ENCODE measurements at regions not wholly inside any gene's neighbourhood (a gene's known extent, or its start where the extent isn't known, plus 50 kb on each side); places are given as distances from the start of the nearest gene placed in this dataset.
A peak's percentile ranks its signal among the peaks of the same experiment; 100 is the strongest.

DNA sequence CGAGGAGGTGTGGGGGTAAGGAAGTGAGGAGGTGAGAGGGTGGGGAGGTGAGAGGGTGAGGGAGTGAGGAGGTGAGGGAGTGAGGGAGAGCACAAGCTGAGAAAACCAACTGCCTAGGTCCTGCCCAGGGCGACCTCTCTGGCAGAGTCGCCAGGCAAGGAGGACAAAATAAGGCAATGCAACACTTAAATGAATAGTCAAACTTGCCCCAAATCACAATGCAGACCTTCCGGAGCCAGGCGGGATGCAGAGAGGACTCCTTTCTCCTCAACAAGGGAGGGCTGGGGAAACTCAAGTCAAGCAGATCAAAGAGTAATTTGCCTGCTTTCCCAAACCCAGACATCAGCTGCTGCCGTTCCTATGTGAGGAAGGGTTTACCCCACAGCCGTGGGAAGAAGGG, 86.0 kb downstream of the CCDC185 start:
- H3K4me1 Mint-ChIP-seq, result peaks cover 0 to 4% (median 0%) of the 10 kb centered on the region in 3 donors
- peaks cover 4% of the 10 kb centered on the region for H3K36me3 Mint-ChIP-seq
- H3K27me3 Mint-ChIP-seq, result peaks cover 25% of the 10 kb centered on the region
- no peak overlapping the region for H3K4me3 Mint-ChIP-seq
- H3K27ac Mint-ChIP-seq, result no peak overlapping the region
- peaks cover 0 to 2% (median 0%) of the 10 kb centered on the region in 3 donors for H3K9me3 Mint-ChIP-seq

DNA sequence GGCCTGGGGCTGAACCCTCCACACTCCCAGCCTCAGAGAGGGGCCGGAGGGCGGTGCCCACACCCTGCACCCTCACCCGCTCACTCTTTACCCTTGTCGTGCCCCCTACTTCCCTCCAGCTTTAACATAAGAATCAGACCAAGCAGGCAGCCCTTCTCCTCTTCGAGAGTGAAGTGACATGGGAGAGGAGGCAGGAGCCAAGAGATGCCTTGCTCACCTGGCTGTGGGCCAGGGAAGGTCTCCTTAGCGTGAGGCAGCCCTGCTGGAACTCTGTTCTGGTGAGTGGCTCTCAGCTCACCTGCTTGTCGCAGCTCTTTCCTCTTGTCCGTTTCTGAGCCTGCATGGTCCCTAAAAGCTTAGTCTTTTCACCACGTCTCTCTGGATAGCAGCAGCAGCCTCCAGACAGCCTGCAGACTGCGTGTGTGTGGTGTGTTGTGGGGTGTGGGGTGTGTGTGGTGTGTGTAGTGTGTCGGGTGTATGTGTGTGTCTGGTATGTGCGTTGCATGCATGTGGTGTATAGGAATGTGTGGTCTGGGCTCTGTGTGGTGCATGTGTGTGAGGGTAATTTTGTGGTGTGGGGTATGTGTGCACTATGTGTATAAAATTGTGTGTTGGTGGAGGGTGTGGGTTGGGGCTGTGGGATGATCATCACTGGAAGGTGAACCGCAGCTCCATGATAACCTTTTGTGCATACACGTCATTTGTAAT, 86.7 kb downstream of the CCDC185 start:
- Mint-ChIP-seq H3K27me3 (peaks cover 23% of the 10 kb centered on the region), H3K4me1 (peaks cover 0 to 4% (median 0%) of the 10 kb centered on the region in 3 donors), H3K36me3 (peaks cover 4% of the 10 kb centered on the region), H3K9me3 (peaks cover 0 to 2% (median 0%) of the 10 kb centered on the region in 3 donors), H3K4me3 (no peak overlapping the region), H3K27ac (no peak overlapping the region)

DNA sequence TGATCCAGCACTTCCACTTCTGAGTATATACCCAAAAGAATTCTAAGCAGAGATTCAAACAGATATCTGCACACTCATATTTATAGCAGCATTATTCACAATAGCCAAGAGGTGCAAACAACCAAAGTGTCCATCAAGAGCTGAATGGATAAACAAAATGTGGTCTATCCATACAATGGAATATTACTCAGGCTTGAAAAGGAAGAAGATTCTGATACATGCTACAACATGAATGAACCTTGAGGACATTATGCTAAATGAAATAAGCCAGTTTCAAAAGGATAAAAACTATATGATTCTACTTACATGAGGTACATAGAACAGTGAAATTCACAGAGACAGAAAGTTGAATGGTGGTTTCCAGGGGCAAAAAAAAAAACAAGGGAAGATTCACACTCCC, 88.9 kb downstream of the CCDC185 start:
- peaks cover 4% of the 10 kb centered on the region for H3K36me3 Mint-ChIP-seq
- peaks cover 14% of the 10 kb centered on the region for H3K27me3 Mint-ChIP-seq
- H3K27ac Mint-ChIP-seq, result no peak overlapping the region
- peaks cover 0 to 2% (median 0%) of the 10 kb centered on the region in 3 donors for H3K4me1 Mint-ChIP-seq
- H3K4me3 Mint-ChIP-seq, result no peak overlapping the region
- H3K9me3 Mint-ChIP-seq, result peaks cover 0 to 2% (median 0%) of the 10 kb centered on the region in 3 donors

DNA sequence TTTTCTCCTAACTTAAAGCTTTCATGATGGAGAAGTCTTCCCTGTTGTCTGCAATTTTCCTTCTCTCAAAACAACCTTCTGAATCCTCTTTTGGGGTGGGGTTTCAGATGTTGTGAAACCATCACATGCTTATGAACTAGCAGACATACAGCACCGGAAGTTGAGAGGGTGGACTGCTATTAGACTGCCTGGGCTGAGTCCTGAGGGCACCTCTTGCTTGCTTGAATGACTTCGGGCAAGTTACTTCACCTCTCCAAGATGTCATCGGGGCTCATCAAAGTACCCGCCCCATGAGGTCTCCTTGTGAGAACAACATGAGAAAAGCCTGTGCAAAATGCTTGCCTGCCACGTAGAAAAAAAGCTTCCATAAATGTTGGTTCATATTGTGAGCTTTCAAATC, 89.6 kb downstream of the CCDC185 start:
- Mint-ChIP-seq H3K9me3 (peaks cover 0 to 2% (median 0%) of the 10 kb centered on the region in 3 donors), H3K27ac (no peak overlapping the region), H3K4me1 (peaks cover 0 to 2% (median 0%) of the 10 kb centered on the region in 3 donors), H3K27me3 (peaks cover 12% of the 10 kb centered on the region), H3K4me3 (no peak overlapping the region), H3K36me3 (peaks cover 4% of the 10 kb centered on the region)

DNA sequence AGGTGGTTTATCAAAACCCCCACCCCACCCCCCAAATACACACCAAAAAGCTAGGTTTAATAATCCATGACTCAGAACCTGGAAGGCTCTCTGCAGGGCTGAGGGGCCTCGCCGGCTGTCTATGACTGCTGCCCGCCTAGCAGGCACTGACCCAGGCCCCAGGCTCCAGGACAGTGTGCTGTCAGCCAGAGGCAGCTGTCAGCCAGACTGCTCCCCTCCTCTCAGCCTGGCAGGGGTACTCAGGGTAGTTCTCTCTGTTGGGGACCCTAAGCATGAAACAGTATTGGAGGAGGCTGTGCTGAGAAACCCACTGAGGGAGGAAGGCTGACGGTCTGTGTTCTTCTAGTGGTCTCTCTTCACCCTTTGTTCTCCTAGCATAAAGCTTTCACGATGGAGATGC, 90.3 kb downstream of the CCDC185 start:
- H3K27me3 Mint-ChIP-seq, result peaks cover 9% of the 10 kb centered on the region
- peaks cover 0 to 2% (median 0%) of the 10 kb centered on the region in 3 donors for H3K4me1 Mint-ChIP-seq
- no peak overlapping the region for H3K4me3 Mint-ChIP-seq
- H3K27ac Mint-ChIP-seq, result no peak overlapping the region
- H3K9me3 Mint-ChIP-seq, result peaks cover 0 to 2% (median 0%) of the 10 kb centered on the region in 3 donors
- H3K36me3 Mint-ChIP-seq, result peaks cover 2% of the 10 kb centered on the region

DNA sequence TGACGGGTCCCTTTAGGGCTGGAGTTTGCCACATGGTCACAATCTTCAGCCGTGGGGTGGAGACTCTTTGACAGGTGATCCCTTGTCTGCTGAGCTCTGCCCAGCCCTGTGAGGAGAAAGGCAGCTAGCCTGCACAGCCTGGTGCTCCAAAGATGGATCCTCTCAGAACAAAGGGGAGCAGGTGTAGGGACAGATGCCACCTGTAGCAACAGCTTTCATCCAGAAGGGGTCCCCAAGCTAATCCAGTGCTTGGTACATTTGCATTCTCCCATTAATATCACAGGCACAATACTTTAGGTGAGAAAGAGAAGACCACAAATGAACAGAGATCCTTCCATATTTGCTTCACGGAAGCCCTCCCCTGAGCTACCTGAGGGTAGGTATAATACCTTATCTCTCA, 93.2 kb downstream of the CCDC185 start:
- H3K36me3 Mint-ChIP-seq, result peaks cover 2% of the 10 kb centered on the region
- peaks cover 0 to under 1% (median 0%) of the 10 kb centered on the region in 3 donors for H3K9me3 Mint-ChIP-seq

DNA sequence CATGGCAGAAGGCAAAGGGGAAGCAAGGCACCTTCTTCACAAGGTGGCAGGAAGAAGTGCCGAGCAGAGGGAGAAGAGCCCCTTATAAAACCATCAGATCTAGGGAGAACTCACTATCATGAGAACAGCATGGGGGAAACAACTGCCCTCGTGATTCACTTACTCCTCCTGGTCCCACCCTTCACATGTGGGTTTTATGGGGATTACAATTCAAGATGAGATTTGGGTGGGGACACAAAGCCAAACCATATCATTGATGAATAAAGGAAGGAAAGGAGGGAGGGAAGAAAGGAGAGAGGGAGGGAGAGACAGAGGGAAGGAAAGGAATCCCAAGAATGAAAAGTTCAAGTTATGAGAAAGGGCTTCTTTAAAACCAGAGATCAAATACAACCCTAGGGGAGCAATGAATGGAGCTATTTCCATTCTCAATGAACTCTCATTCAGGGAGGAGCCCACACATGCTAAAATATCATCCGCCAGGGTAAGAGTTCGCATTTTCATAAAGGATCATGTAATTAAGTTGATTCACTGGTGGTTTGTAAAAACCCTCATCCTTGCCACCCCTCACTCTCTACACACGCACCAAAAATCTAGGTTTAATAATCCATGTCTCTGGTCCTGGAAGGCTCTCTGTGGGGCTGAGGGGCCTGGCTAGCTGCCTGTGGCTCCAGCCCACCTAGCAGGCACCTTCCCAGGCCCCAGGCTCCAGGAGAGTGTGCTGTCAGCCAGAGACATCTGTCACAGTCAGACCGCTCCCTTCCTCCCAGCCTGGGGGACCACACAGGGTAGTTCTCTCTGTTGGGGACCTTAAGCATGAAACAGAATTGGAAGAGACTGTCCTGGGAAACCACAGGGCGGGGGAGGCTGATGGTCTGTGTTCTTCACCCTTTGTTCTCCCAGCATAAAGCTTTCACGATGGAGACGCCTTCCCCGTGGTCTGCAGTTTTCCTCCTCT, 94.0 kb downstream of the CCDC185 start:
- Mint-ChIP-seq H3K27me3 (peaks cover 3% of the 10 kb centered on the region), H3K4me1 (peaks cover 0 to 2% (median 0%) of the 10 kb centered on the region in 3 donors), H3K36me3 (no peaks in the 10 kb centered on the region), H3K27ac (no peak overlapping the region), H3K4me3 (no peak overlapping the region), H3K9me3 (no peaks in the 10 kb centered on the region)

More for the DNA sequence above, 93.2 kb downstream of the CCDC185 start:
- Mint-ChIP-seq H3K4me1 (peaks cover 0 to 2% (median 0%) of the 10 kb centered on the region in 3 donors), H3K27ac (no peak overlapping the region), H3K4me3 (no peak overlapping the region), H3K27me3 (peaks cover 3% of the 10 kb centered on the region)

DNA sequence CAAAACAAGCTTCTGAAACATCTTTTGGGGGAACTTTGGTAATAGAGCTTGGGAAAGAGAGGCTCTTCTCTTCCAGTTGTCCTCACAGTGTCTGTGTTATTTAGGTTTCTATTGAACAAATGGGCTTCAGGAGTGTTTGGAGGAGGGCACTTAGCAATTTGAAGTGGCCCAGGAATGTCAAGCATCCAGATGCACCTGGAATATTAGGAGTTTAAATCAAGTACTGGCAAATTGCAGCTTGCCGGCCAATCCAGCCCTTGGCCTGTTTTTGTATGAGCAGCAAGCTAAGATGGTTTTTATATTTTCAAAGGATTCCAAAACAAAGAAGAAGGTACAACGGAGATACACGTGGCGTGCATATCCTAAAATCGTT, 94.7 kb downstream of the CCDC185 start:
- H3K27me3 Mint-ChIP-seq, result peaks cover 3% of the 10 kb centered on the region
- H3K9me3 Mint-ChIP-seq, result no peaks in the 10 kb centered on the region
- no peak overlapping the region for H3K4me3 Mint-ChIP-seq
- H3K4me1 Mint-ChIP-seq, result no peaks in the 10 kb centered on the region
- no peak overlapping the region for H3K27ac Mint-ChIP-seq
- H3K36me3 Mint-ChIP-seq, result no peaks in the 10 kb centered on the region

DNA sequence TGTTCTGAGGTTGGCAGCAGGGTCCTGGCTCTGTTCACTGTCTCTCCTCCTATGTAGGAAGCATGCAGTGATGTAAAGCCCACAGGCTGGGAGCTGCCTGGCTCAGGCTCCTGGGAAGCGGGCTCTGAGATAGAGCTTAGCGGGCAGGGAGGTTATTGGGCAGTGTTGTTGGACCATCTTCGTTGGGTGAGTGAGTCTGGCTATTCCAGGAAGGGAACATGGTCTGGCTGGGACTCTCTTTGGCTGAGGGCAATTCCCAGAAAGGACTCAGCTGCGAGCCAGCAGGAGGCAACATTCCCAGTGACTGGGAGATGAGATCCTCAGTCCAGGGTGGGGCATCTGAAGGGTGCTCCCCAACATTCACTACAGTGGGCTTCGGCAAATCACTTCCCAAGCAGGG, 96.2 kb downstream of the CCDC185 start:
- Mint-ChIP-seq H3K27me3 (peaks cover 4% of the 10 kb centered on the region), H3K9me3 (no peaks in the 10 kb centered on the region), H3K4me3 (peak overlapping the region in 1 of 4 donors; percentile 25), H3K36me3 (no peaks in the 10 kb centered on the region), H3K4me1 (no peaks in the 10 kb centered on the region), H3K27ac (no peak overlapping the region)

DNA sequence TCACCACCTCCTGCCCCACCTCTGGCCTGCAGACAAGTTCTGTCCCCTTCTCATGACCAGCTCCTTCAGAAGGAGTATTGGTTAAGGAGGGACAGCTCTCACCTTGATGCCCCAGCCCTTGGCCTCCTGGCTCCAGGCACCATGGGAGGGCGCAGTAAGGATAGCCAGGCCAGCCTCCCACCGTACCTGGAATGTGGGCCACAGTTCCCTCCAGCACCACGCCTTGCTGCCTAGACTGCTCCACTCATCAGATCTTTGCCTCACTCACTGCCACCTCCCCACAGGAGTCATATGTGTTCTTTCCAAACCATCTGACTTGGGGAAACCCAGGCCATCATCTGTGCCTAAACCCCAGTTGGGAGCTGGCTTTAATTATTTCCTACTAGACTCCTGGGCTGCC, 97.0 kb downstream of the CCDC185 start:
- H3K4me1 Mint-ChIP-seq, result no peaks in the 10 kb centered on the region
- H3K4me3 Mint-ChIP-seq, result no peak overlapping the region
- no peaks in the 10 kb centered on the region for H3K36me3 Mint-ChIP-seq
- H3K9me3 Mint-ChIP-seq, result no peaks in the 10 kb centered on the region
- peaks cover 4% of the 10 kb centered on the region for H3K27me3 Mint-ChIP-seq
- H3K27ac Mint-ChIP-seq, result peak overlapping the region in 1 of 3 donors; percentile 45
